HepG2 (cell line): ENCODE measurements at regions not wholly inside any gene's neighbourhood (a gene's known extent, or its start where the extent isn't known, plus 50 kb on each side); places are given as distances from the start of the nearest gene placed in this dataset.

Experiments
- ATAC-seq: fragments of 200-7000 bp; cut with Tn5 transposase; 3 replicates; pipeline ENCODE4 v1.9.1; 2020; ENCODE audit warnings: mild to moderate bottlenecking, moderate library complexity
- BruUV-seq: library from RNA; stranded (reverse); fragments of 400-500 nt; replicated peaks from 2 replicates; lab custom pipeline; 2021; lab: Mats Ljungman, UMichigan
- CTCF ChIA-PET: fragments of 300-600 bp; formaldehyde crosslinking; extraction: SDS; loops from one replicate; lab custom pipeline; 2021; ENCODE audit warnings: low total read pairs, inconsistent platforms, low intra/inter-chr PET ratio; lab: Yijun Ruan, JAX
- POLR2A ChIA-PET: fragments of 350-600 bp; sonication (Branson Sonifier 250); formaldehyde crosslinking; loops from one replicate; lab custom pipeline; 2020; ENCODE audit warnings: antibody characterized with exemption, inconsistent platforms; lab: Yijun Ruan, JAX
- DNase-seq: peaks from one replicate; pipeline ENCODE4 v3.0.0-alpha.2; 2015; ENCODE audit warnings: low spot score
- FAIRE-seq: peaks from 3 replicates; lab custom pipeline; 2011; peaks lifted over from hg19 to GRCh38; lab: Jason Lieb, UNC
- H2AFZ ChIP-seq: one replicate; pipeline ENCODE4 v1.6.1; 2011; ENCODE audit warnings: low read length, inconsistent platforms
- H3K27ac ChIP-seq: fragments of 300-600 bp; 3 replicates; pipeline ENCODE4 v1.8.0; 2011; ENCODE audit warnings: mixed run types, mild to moderate bottlenecking, mixed read lengths, low read length, inconsistent platforms; ENCODE audit not compliant: insufficient read depth; ENCODE audit errors: extremely low read length
- H3K27me3 ChIP-seq, 2 experiments: fragments of 200-600 bp in 1 of 2; 2 replicates in 1 of 2; 3 replicates in 1 of 2; pipeline versions ENCODE4 v1.6.0 to v1.8.0; 2011; ENCODE audit warnings: low read length in 2 of 2, mild to moderate bottlenecking in 2 of 2, moderate library complexity in 2 of 2, inconsistent platforms in 1 of 2; ENCODE audit not compliant: insufficient read depth in 2 of 2, control insufficient read depth in 1 of 2
- H3K36me3 ChIP-seq, 2 experiments: fragments of 200-600 bp in 1 of 2; replicated peaks in 1 of 2; 2 replicates in 1 of 2; 3 replicates in 1 of 2; pipeline versions ENCODE4 v1.5.1 to v1.8.0; 2011; ENCODE audit warnings: low read length in 2 of 2, inconsistent platforms in 1 of 2; ENCODE audit not compliant: insufficient read depth in 2 of 2, control insufficient read depth in 1 of 2
- H3K4me1 ChIP-seq: 2 replicates; pipeline ENCODE4 v1.5.1; 2012; ENCODE audit warnings: low read length, inconsistent platforms; ENCODE audit not compliant: insufficient read depth
- H3K4me2 ChIP-seq: 2 replicates; pipeline ENCODE4 v1.6.0; 2011; ENCODE audit warnings: low read depth, low read length, inconsistent platforms
- H3K4me3 ChIP-seq, 3 experiments: fragments of 200-600 bp in 1 of 3; sonication (generic), shearing (Covaris generic) in 1 of 3; replicated peaks in 1 of 3; 2 replicates each; pipeline ENCODE4 v1.5.1; 2011 to 2016; ENCODE audit warnings: low read length in 3 of 3, inconsistent platforms in 2 of 3, low read depth in 2 of 3, mild to moderate bottlenecking in 2 of 3, control low read depth in 1 of 3, mixed read lengths in 1 of 3; ENCODE audit not compliant: insufficient read depth in 1 of 3
- H3K79me2 ChIP-seq: one replicate; pipeline ENCODE4 v1.6.1; 2011; ENCODE audit warnings: low read length, inconsistent platforms; ENCODE audit not compliant: insufficient read depth
- H3K9ac ChIP-seq: 2 replicates; pipeline ENCODE4 v1.6.0; 2011; ENCODE audit warnings: mild to moderate bottlenecking, low read depth, low read length, inconsistent platforms; ENCODE audit not compliant: insufficient read depth
- H3K9me3 ChIP-seq: 2 replicates; pipeline ENCODE4 v1.5.1; 2012; ENCODE audit warnings: mild to moderate bottlenecking, low read length
- H4K20me1 ChIP-seq: 2 replicates; pipeline ENCODE4 v1.6.0; 2011; ENCODE audit warnings: inconsistent platforms, mild to moderate bottlenecking, low read length, moderate library complexity; ENCODE audit not compliant: insufficient read depth
- CHD2 ChIP-seq: IDR thresholded peaks from 2 replicates; pipeline ENCODE4 v1.6.1; 2011; ENCODE audit warnings: low read depth, low read length, improper control_type of control experiment
- KLF11 ChIP-seq: IDR thresholded peaks from 2 replicates; pipeline ENCODE4 v1.6.1; 2016; ENCODE audit warnings: missing compliant biosample characterization
- MTF2 ChIP-seq: sonication (generic); formaldehyde crosslinking; IDR thresholded peaks from 2 replicates; pipeline ENCODE4 v1.5.0; 2020; ENCODE audit warnings: missing genetic modification reagents, borderline replicate concordance
- NFKB2 ChIP-seq: sonication (generic); formaldehyde crosslinking; IDR thresholded peaks from 2 replicates; pipeline ENCODE4 v1.4.0; 2020; ENCODE audit warnings: missing genetic modification reagents, borderline replicate concordance
- ZMAT3 ChIP-seq: sonication (generic); formaldehyde crosslinking; conservative IDR thresholded peaks from 2 replicates; pipeline ENCODE4 v1.7.0; 2021; ENCODE audit warnings: missing genetic modification reagents
- ZMAT5 ChIP-seq: sonication (generic); formaldehyde crosslinking; IDR thresholded peaks from 2 replicates; pipeline ENCODE4 v1.5.0; 2020; ENCODE audit warnings: mild to moderate bottlenecking, low read depth, missing genetic modification reagents, borderline replicate concordance
- ZMYM4 ChIP-seq: sonication (generic); formaldehyde crosslinking; IDR thresholded peaks from 2 replicates; pipeline ENCODE4 v1.8.1; 2023; ENCODE audit warnings: mild to moderate bottlenecking, missing genetic modification reagents
- ZNF280D ChIP-seq: sonication (generic); formaldehyde crosslinking; IDR thresholded peaks from 2 replicates; pipeline ENCODE4 v1.5.1; 2020; ENCODE audit warnings: mild to moderate bottlenecking, missing genetic modification reagents
- ZNF468 ChIP-seq: sonication (generic); formaldehyde crosslinking; IDR thresholded peaks from 2 replicates; pipeline ENCODE4 v1.8.0; 2022; ENCODE audit warnings: mild to moderate bottlenecking, moderate library complexity, missing genetic modification reagents
- ZNF557 ChIP-seq: sonication (generic); formaldehyde crosslinking; IDR thresholded peaks from 2 replicates; pipeline ENCODE4 v1.4.0; 2020; ENCODE audit warnings: missing genetic modification reagents
- ZNF570 ChIP-seq: sonication (generic); formaldehyde crosslinking; IDR thresholded peaks from 2 replicates; pipeline ENCODE4 v1.4.0; 2020; ENCODE audit warnings: mild to moderate bottlenecking, missing genetic modification reagents, borderline replicate concordance
- ZZZ3 ChIP-seq: sonication (generic); formaldehyde crosslinking; IDR thresholded peaks from 2 replicates; pipeline ENCODE4 v1.4.0; 2020; ENCODE audit warnings: missing genetic modification reagents, mild to moderate bottlenecking, borderline replicate concordance
- WGBS: methylation state at CpG from one replicate; pipeline ENCODE4 v1.1.6; 2017; ENCODE audit warnings: low lambda C conversion rate; 5-methylcytosine and 5-hydroxymethylcytosine counted together
- in situ Hi-C: cut with HindIII; loops from 2 replicates; pipeline ENCODE4 v1.10.0; 2017; ENCODE audit warnings: low pct_unique_long_range_greater_than_20kb; ENCODE audit not compliant: extremely low pct_ligation_motif_present
- intact Hi-C: fragments of 100-400 bp; cut with micrococcal nuclease; formaldehyde crosslinking; loops from one replicate; pipeline ENCODE4 v1.10.0; 2022; ENCODE audit not compliant: unreplicated experiment

GRCh38 chr3:148217317-148217716 is 480.4 kb upstream of the AGTR1 start:
- CTCF ChIA-PET = no interaction called here
- Histone ChIP-seq H3K9me3 (no peaks in the 10 kb centered on the region), H3K79me2 (no peaks in the 10 kb centered on the region), H4K20me1 (no peaks in the 10 kb centered on the region), H2AFZ (no peak overlapping the region), H3K27ac (no peak overlapping the region), H3K4me1 (peaks cover under 1% of the 10 kb centered on the region; the same call in 1 of the 2 replicates), H3K9ac (no peak overlapping the region), H3K36me3 (no peaks in the 10 kb centered on the region)
- no peak for DNase-seq
- ATAC-seq = no peak
- WGBS = 9% methylated on average over 3 of the region's 3 CpGs
- intact Hi-C loops (no loop called here), in situ Hi-C loops (no loop called here)
- no peak for TF ChIP-seq NFKB2
- no peak for TF ChIP-seq ZMAT3 (CRISPR knock-in tag)
- no peak for TF ChIP-seq ZNF557
- no peak for TF ChIP-seq ZNF280D
- no peak for TF ChIP-seq KLF11
- TF ChIP-seq ZMAT5 = no peak
- TF ChIP-seq ZNF468 (CRISPR knock-in tag) = no peak
- no peak for TF ChIP-seq CHD2
- no peak for TF ChIP-seq MTF2 (CRISPR knock-in tag)
- TF ChIP-seq ZMYM4 (CRISPR knock-in tag) = no peak
- TF ChIP-seq ZNF570 (CRISPR knock-in tag) = no peak
- TF ChIP-seq ZZZ3 (CRISPR knock-in tag) = no peak
- TF ChIP-seq, all 625 proteins: peak for 0
- H3K4me3 ChIP-seq = no peak overlapping the region
- no TSS peak for BruUV-seq
- POLR2A ChIA-PET = no interaction called here
- FAIRE-seq = no peak
- no peak overlapping the region for H3K4me2 ChIP-seq
- no peaks in the 10 kb centered on the region for H3K27me3 ChIP-seq
